GM12878 (cell line): ENCODE measurements at regions not wholly inside any gene's neighbourhood (a gene's known extent, or its start where the extent isn't known, plus 50 kb on each side); places are given as distances from the start of the nearest gene placed in this dataset.

ENCODE experiments used
- ATAC-seq: fragments of 200-7000 bp; cut with Tn5 transposase; 3 replicates; pipeline ENCODE4 v1.9.1; 2020; ENCODE audit warnings: mild to moderate bottlenecking, moderate library complexity
- BruUV-seq: library from RNA; stranded (reverse); fragments of 400-500 nt; replicated peaks from 2 replicates; lab custom pipeline; 2021; lab: Mats Ljungman, UMichigan
- CTCF ChIA-PET: fragments of 300-600 bp; sonication (Branson Sonifier 250); formaldehyde crosslinking; extraction: SDS; loops from one replicate; lab custom pipeline; 2021; ENCODE audit warnings: inconsistent platforms; lab: Yijun Ruan, JAX
- POLR2A ChIA-PET: fragments of 350-600 bp; formaldehyde crosslinking; extraction: SDS; loops from one replicate; lab custom pipeline; 2021; ENCODE audit warnings: inconsistent platforms; lab: Charles Lee
- RAD21 ChIA-PET: fragments of 300-600 bp; sonication (Branson Sonifier 250); formaldehyde crosslinking; loops from one replicate; lab custom pipeline; 2023; ENCODE audit warnings: antibody characterized with exemption; ENCODE audit not compliant: unreplicated experiment; lab: Charles Lee
- SMC1A ChIA-PET: fragments of 300-600 bp; sonication (Branson Sonifier 250); formaldehyde crosslinking; loops from one replicate; lab custom pipeline; 2023; ENCODE audit not compliant: unreplicated experiment, uncharacterized antibody; lab: Charles Lee
- DNase-seq: peaks from one replicate; pipeline ENCODE4 v3.0.0-alpha.2; 2011; ENCODE audit warnings: low read depth, low spot score
- FAIRE-seq: peaks from 3 replicates; lab custom pipeline; 2011; peaks lifted over from hg19 to GRCh38; lab: Jason Lieb, UNC
- H2AFZ ChIP-seq: 2 replicates; pipeline ENCODE4 v1.6.0; 2011; ENCODE audit warnings: low read depth, low read length, control low read depth; ENCODE audit not compliant: control insufficient read depth
- H3K27ac ChIP-seq: 2 replicates; pipeline ENCODE4 v1.5.1; 2011; ENCODE audit warnings: control low read depth; ENCODE audit not compliant: control insufficient read depth, insufficient read depth
- H3K27me3 ChIP-seq, 2 experiments: replicated peaks in 1 of 2; 2 replicates each; pipeline versions ENCODE4 v1.6.0 to v1.6.1; 2011; ENCODE audit warnings: low read length in 1 of 2; ENCODE audit not compliant: control insufficient read depth in 2 of 2, insufficient read depth in 2 of 2
- H3K36me3 ChIP-seq, 2 experiments: 2 replicates each; pipeline ENCODE4 v1.5.1; 2011; ENCODE audit warnings: low read length in 1 of 2; ENCODE audit not compliant: control insufficient read depth in 2 of 2, insufficient read depth in 2 of 2
- H3K4me1 ChIP-seq: 2 replicates; pipeline ENCODE4 v1.6.1; 2011; ENCODE audit warnings: mild to moderate bottlenecking, low read length, moderate library complexity, mixed read lengths; ENCODE audit not compliant: control insufficient read depth, insufficient read depth
- H3K4me2 ChIP-seq: 2 replicates; pipeline ENCODE4 v1.6.0; 2011; ENCODE audit warnings: control low read depth; ENCODE audit not compliant: control insufficient read depth, insufficient read depth
- H3K4me3 ChIP-seq: fragments of 200-600 bp; sonication (generic); 2 replicates; pipeline ENCODE4 v1.5.1; 2016
- H3K79me2 ChIP-seq: 2 replicates; pipeline ENCODE4 v1.6.0; 2011; ENCODE audit warnings: low read length; ENCODE audit not compliant: control insufficient read depth, insufficient read depth
- H3K9ac ChIP-seq: 2 replicates; pipeline ENCODE4 v1.8.0; 2011; ENCODE audit warnings: low read length, control low read depth, mixed read lengths; ENCODE audit not compliant: control insufficient read depth, insufficient read depth
- H3K9me3 ChIP-seq: replicated peaks from 3 replicates; pipeline ENCODE4 v1.5.1; 2011; ENCODE audit warnings: mild to moderate bottlenecking, low read length; ENCODE audit not compliant: control insufficient read depth, insufficient read depth
- H4K20me1 ChIP-seq: 2 replicates; pipeline ENCODE4 v1.6.0; 2011; ENCODE audit not compliant: control insufficient read depth, insufficient read depth
- ASH2L ChIP-seq: fragments of 300-600, 200-600 bp; sonication (generic); IDR thresholded peaks from 2 replicates; pipeline ENCODE4 v1.6.1; 2017; ENCODE audit warnings: low read depth, mild to moderate bottlenecking, borderline replicate concordance
- BCL11A ChIP-seq: IDR thresholded peaks from 2 replicates; pipeline ENCODE4 v1.6.1; 2011; ENCODE audit warnings: low read depth, low read length
- BHLHE40 ChIP-seq, 2 experiments: fragments of 450-650 bp in 1 of 2; IDR thresholded peaks; 2 replicates each; pipeline ENCODE4 v1.6.1; 2011 to 2017; ENCODE audit warnings: low read depth in 2 of 2, borderline replicate concordance in 1 of 2, improper control_type of control experiment in 1 of 2, low read length in 1 of 2, mild to moderate bottlenecking in 1 of 2
- BRCA1 ChIP-seq: IDR thresholded peaks from 2 replicates; pipeline ENCODE4 v1.6.1; 2011; ENCODE audit warnings: low read depth, low read length, improper control_type of control experiment
- EED ChIP-seq: sonication (generic); IDR thresholded peaks from 2 replicates; pipeline ENCODE4 v1.6.1; 2016; ENCODE audit warnings: antibody characterized with exemption, low read depth
- FOS ChIP-seq: IDR thresholded peaks from 3 replicates; pipeline ENCODE4 v1.6.1; 2011; ENCODE audit warnings: borderline replicate concordance; ENCODE audit not compliant: insufficient read length; ENCODE audit errors: extremely low read depth
- FOXM1 ChIP-seq: IDR thresholded peaks from 2 replicates; pipeline ENCODE4 v1.6.1; 2012; ENCODE audit warnings: low read depth, mild to moderate bottlenecking, inconsistent platforms, low read length, moderate library complexity
- KAT2A ChIP-seq: conservative IDR thresholded peaks from 2 replicates; pipeline ENCODE4 v1.6.1; 2011; ENCODE audit warnings: low read depth, low read length; ENCODE audit not compliant: control insufficient read depth
- KLF5 ChIP-seq: fragments of 450-650 bp; IDR thresholded peaks from 2 replicates; pipeline ENCODE4 v1.6.1; 2014; ENCODE audit warnings: mild to moderate bottlenecking; ENCODE audit not compliant: partially characterized antibody
- NRF1 ChIP-seq: conservative IDR thresholded peaks from 2 replicates; pipeline ENCODE4 v1.6.1; 2011; ENCODE audit warnings: mild to moderate bottlenecking, low read depth, low read length, improper control_type of control experiment
- POLR2AphosphoS5 ChIP-seq: IDR thresholded peaks from 2 replicates; pipeline ENCODE4 v1.6.1; 2011; ENCODE audit warnings: mild to moderate bottlenecking, low read length, inconsistent platforms
- RAD51 ChIP-seq: fragments of 450-650 bp; IDR thresholded peaks from 2 replicates; pipeline ENCODE4 v1.6.1; 2016; ENCODE audit warnings: moderate library complexity, mild to moderate bottlenecking, inconsistent platforms
- SIX5 ChIP-seq: IDR thresholded peaks from 2 replicates; pipeline ENCODE4 v1.6.1; 2011; ENCODE audit warnings: mild to moderate bottlenecking, low read depth, low read length, moderate library complexity; ENCODE audit not compliant: severe bottlenecking
- TBL1XR1 ChIP-seq: IDR thresholded peaks from 2 replicates; pipeline ENCODE4 v1.6.1; 2012; ENCODE audit warnings: low read depth, low read length, improper control_type of control experiment
- TCF12 ChIP-seq: IDR thresholded peaks from 2 replicates; pipeline ENCODE4 v1.6.1; 2011; ENCODE audit warnings: low read depth, mild to moderate bottlenecking, low read length
- ZZZ3 ChIP-seq: IDR thresholded peaks from 2 replicates; pipeline ENCODE4 v1.6.1; 2011; ENCODE audit warnings: low read depth; ENCODE audit not compliant: control insufficient read depth, insufficient read length
- WGBS: methylation state at CpG from one replicate; pipeline ENCODE4 v1.1.6; 2016; ENCODE audit warnings: low lambda C conversion rate; ENCODE audit not compliant: insufficient replicate concordance, insufficient coverage; ENCODE audit errors: missing lambda C conversion rate; 5-methylcytosine and 5-hydroxymethylcytosine counted together
- in situ Hi-C: fragments of 300-500 bp; cut with MboI; formaldehyde crosslinking; loops from 9 replicates; pipeline ENCODE4 v1.14.3; 2018; ENCODE audit warnings: mixed read lengths
- intact Hi-C: fragments of 100-400 bp; cut with micrococcal nuclease; formaldehyde crosslinking; loops from one replicate; pipeline ENCODE4 v1.14.2; 2022; ENCODE audit not compliant: unreplicated experiment
- TF ChIP-seq, protein P1 (sequence below): fragments of 450-650 bp; IDR thresholded peaks from 2 replicates; pipeline ENCODE4 v1.6.1; 2016; ENCODE audit warnings: mild to moderate bottlenecking
- TF ChIP-seq, protein P2 (sequence below): IDR thresholded peaks from 2 replicates; pipeline ENCODE4 v1.6.1; 2011; ENCODE audit warnings: low read depth, mild to moderate bottlenecking, low read length, moderate library complexity, borderline replicate concordance; ENCODE audit errors: extremely low read depth
- TF ChIP-seq, protein P3 (sequence below): IDR thresholded peaks from 2 replicates; pipeline ENCODE4 v1.6.1; 2012; ENCODE audit warnings: improper control_type of control experiment, low read depth, low read length; ENCODE audit not compliant: insufficient replicate concordance

DNA sequence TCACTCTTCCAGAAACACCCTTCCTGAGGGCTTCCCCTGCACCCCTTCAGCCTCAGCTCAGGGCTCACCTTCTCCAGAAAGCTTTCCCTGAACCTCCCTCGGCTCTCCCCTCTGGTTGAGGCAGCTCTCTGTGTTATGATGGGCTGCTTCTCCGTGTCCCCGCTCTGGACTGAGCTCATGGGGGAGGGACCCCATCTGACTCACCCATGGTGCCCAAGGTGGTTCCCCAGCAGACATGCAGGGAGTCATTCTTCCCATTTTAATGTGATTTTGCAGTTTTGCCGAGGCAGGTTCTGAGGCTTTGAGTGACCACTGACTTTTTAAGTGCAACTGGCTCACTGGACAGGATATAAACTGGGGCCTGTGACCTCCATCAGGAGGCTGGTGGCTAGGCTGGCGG is 495.1 kb downstream of the TBC1D22A start (continued):
- no peak for TF ChIP-seq BCL11A
- no peak for TF ChIP-seq EED
- TF ChIP-seq RAD51, result no peak
- TF ChIP-seq BHLHE40 (IDR thresholded peaks at IDR 0.05; ENCODE audit: borderline replicate concordance in 1 of 2, low read depth in 2 of 2, low read length in 1 of 2), result no peak
- no peak for TF ChIP-seq POLR2AphosphoS5
- TF ChIP-seq NRF1, result no peak
- TF ChIP-seq, protein P1, sequence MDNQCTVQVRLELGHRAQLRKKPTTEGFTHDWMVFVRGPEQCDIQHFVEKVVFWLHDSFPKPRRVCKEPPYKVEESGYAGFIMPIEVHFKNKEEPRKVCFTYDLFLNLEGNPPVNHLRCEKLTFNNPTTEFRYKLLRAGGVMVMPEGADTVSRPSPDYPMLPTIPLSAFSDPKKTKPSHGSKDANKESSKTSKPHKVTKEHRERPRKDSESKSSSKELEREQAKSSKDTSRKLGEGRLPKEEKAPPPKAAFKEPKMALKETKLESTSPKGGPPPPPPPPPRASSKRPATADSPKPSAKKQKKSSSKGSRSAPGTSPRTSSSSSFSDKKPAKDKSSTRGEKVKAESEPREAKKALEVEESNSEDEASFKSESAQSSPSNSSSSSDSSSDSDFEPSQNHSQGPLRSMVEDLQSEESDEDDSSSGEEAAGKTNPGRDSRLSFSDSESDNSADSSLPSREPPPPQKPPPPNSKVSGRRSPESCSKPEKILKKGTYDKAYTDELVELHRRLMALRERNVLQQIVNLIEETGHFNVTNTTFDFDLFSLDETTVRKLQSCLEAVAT, result no peak
- no peak for TF ChIP-seq KAT2A
- no peak for TF ChIP-seq BRCA1
- TF ChIP-seq, protein P2, sequence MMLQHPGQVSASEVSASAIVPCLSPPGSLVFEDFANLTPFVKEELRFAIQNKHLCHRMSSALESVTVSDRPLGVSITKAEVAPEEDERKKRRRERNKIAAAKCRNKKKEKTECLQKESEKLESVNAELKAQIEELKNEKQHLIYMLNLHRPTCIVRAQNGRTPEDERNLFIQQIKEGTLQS, result no peak

DNA sequence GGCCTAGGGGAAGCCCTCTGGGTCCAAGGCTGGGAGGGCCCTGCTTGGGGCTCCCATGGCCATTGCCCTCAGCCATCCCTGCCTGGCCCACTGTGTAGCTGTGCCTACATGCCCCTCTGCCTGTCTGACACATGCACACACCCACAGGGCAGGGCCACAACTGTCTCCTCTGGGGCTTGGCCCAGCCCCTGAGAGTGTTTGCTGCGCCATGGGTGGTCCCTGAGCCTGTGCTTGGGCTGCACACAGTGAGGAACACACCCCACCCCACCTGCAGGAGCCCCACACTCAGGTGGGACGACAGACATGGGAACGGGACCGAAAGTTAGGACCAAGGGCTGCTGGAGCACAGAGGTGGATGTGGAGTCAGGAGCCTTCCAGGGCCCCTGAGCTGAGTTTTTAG is 489.5 kb downstream of the TBC1D22A start:
- Histone ChIP-seq H3K79me2 (no peaks in the 10 kb centered on the region), H3K27me3 (no peaks in the 10 kb centered on the region), H3K36me3 (no peaks in the 10 kb centered on the region), H3K27ac (no peak overlapping the region), H3K4me2 (no peak overlapping the region), H3K9ac (no peak overlapping the region), H4K20me1 (no peaks in the 10 kb centered on the region), H2AFZ (no peak overlapping the region), H3K9me3 (no peaks in the 10 kb centered on the region; the same call in 2 of the 3 replicates), H3K4me3 (no peak overlapping the region), H3K4me1 (no peaks in the 10 kb centered on the region)
- RAD21 ChIA-PET, result no interaction called here
- in situ Hi-C loops, result no loop called here
- 0% methylated on average over 4 of the region's 4 CpGs for WGBS
- BruUV-seq, result no TSS peak
- POLR2A ChIA-PET, result no interaction called here
- SMC1A ChIA-PET, result interaction anchor here (0.6 kb wide), 1 partner anchor 39 kb away, joined by 3 read pairs; no protein-coding TSS in a partner anchor
- FAIRE-seq (no peak), DNase-seq (no peak), ATAC-seq (no peak)
- intact Hi-C loops, result no loop called here
- CTCF ChIA-PET, result no interaction called here
- TF ChIP-seq, protein P3, sequence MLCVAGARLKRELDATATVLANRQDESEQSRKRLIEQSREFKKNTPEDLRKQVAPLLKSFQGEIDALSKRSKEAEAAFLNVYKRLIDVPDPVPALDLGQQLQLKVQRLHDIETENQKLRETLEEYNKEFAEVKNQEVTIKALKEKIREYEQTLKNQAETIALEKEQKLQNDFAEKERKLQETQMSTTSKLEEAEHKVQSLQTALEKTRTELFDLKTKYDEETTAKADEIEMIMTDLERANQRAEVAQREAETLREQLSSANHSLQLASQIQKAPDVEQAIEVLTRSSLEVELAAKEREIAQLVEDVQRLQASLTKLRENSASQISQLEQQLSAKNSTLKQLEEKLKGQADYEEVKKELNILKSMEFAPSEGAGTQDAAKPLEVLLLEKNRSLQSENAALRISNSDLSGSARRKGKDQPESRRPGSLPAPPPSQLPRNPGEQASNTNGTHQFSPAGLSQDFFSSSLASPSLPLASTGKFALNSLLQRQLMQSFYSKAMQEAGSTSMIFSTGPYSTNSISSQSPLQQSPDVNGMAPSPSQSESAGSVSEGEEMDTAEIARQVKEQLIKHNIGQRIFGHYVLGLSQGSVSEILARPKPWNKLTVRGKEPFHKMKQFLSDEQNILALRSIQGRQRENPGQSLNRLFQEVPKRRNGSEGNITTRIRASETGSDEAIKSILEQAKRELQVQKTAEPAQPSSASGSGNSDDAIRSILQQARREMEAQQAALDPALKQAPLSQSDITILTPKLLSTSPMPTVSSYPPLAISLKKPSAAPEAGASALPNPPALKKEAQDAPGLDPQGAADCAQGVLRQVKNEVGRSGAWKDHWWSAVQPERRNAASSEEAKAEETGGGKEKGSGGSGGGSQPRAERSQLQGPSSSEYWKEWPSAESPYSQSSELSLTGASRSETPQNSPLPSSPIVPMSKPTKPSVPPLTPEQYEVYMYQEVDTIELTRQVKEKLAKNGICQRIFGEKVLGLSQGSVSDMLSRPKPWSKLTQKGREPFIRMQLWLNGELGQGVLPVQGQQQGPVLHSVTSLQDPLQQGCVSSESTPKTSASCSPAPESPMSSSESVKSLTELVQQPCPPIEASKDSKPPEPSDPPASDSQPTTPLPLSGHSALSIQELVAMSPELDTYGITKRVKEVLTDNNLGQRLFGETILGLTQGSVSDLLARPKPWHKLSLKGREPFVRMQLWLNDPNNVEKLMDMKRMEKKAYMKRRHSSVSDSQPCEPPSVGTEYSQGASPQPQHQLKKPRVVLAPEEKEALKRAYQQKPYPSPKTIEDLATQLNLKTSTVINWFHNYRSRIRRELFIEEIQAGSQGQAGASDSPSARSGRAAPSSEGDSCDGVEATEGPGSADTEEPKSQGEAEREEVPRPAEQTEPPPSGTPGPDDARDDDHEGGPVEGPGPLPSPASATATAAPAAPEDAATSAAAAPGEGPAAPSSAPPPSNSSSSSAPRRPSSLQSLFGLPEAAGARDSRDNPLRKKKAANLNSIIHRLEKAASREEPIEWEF, result no peak
- TF ChIP-seq ZZZ3 (no peak), FOXM1 (no peak), FOS (no peak), KLF5 (no peak), TBL1XR1 (no peak), ASH2L (no peak), SIX5 (no peak), TCF12 (no peak), KAT2A (no peak)
